ENCODE measurements at regions not wholly inside any gene's neighbourhood (a gene's known extent, or its start where the extent isn't known, plus 50 kb on each side); places are given as distances from the start of the nearest gene placed in this dataset.

DNA sequence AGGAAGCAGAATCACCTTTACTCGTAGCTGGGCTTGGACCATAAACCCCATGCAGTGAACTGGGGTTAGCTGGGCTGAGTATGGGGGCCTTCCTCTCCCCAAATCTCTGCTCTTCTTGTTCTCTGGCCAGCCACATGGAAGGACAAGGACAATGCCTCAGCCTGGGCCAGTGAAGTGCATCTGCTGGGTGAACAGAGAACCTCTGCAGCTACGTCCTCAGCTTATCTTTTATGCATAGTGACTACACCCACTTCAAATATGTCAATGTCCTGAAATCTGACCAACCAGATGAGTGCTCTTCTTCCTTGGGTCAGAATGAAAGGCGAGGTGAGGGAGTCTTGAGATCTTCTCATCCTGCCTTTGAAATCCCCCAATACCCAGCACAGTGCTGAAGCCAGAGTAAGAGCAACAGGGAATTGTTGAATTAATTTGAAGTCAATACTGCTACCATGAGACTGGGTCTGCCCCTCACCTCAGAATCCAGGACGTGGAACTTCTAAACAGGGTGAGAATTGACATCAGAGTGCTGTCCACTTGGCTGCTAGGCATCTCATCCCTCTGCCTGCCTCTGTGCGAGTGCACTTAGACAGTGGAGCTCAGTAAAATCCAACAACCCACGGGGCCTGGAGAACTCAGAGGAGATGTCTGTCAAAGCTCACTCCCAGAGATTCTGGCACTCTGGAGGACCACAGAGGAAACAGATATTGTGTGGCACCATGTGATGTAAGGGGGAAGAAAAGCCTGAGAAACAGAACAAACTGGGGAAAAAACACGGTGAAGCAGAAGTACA lies 99.0 kb downstream of the IER5 start:
- TF ChIP-seq, protein P1, sequence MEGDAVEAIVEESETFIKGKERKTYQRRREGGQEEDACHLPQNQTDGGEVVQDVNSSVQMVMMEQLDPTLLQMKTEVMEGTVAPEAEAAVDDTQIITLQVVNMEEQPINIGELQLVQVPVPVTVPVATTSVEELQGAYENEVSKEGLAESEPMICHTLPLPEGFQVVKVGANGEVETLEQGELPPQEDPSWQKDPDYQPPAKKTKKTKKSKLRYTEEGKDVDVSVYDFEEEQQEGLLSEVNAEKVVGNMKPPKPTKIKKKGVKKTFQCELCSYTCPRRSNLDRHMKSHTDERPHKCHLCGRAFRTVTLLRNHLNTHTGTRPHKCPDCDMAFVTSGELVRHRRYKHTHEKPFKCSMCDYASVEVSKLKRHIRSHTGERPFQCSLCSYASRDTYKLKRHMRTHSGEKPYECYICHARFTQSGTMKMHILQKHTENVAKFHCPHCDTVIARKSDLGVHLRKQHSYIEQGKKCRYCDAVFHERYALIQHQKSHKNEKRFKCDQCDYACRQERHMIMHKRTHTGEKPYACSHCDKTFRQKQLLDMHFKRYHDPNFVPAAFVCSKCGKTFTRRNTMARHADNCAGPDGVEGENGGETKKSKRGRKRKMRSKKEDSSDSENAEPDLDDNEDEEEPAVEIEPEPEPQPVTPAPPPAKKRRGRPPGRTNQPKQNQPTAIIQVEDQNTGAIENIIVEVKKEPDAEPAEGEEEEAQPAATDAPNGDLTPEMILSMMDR (IDR thresholded peaks at IDR 0.05; ENCODE audit: low read depth, low read length) = no peak
- H3K4me3 ChIP-seq (ENCODE audit: low read depth, low read length) = no peak overlapping the region
- no peak for DNase-seq (ENCODE audit: low read depth, low spot score)
- in situ Hi-C loops (cut with HindIII; ENCODE audit: low sequenced_read_pairs) = no loop called here

DNA sequence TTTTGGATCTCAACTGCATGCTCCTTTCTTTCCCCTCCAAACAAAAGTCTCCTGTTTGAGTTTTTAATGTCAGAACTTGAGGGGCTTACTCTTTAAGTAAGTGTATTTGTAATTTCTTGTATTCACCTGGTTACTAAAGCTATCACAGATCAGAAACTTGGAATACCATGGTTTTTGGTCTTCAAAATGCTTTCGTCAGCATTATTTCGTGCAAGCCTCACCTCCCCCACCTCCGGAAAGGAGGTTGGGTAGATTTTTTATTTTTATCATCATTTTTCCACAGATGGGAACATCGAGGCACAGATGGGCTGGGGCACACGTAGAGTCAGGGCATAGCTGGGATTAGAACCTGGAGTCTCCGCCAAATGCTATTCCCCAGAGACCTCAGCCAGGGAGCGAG lies 100.7 kb downstream of the IER5 start:
- no peak for DNase-seq (ENCODE audit: low read depth, low spot score)
- in situ Hi-C loops (cut with HindIII; ENCODE audit: low sequenced_read_pairs) = no loop called here
- H3K4me3 ChIP-seq (ENCODE audit: low read depth, low read length) = no peak overlapping the region
- TF ChIP-seq, protein P1 (IDR thresholded peaks at IDR 0.05; ENCODE audit: low read depth, low read length) = no peak

DNA sequence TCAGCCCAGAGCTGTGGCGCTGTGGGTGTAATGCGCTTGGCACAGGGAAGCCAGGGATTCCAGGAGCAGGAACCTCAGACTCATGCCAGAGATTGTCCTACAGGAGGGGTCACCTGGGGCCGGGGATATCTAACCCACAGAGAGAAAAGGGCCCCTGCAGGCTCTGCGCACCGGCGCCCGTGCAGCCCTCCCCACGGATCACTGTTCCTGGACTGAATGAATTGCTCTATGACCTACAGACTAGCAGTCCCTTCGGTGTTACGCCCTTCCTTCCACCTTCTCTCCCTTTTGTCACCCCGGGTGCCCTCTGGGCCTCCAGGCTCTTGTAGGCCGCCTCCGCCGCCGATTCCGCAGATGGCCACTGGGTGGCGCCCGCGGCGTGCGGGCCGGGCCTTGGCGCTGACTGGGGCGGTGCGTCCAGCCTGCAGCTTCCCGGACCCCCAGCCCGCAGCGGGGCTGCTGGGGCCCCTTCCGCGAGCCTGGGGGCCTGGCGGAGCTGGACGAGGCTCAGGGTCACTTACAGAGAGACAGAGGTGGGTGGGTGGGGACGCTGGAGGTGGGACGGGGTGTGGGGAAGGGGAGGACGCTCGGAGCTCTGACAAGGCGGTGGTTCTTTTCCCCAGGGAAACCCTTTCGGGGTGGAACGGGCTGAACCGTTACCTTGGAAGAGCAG lies 101.3 kb downstream of the IER5 start:
- TF ChIP-seq, protein P1 (IDR thresholded peaks at IDR 0.05; ENCODE audit: low read depth, low read length) = peak; percentile 97
- in situ Hi-C loops (cut with HindIII; ENCODE audit: low sequenced_read_pairs) = no loop called here
- H3K4me3 ChIP-seq (ENCODE audit: low read depth, low read length) = peak overlapping the region; percentile 15
- DNase-seq (ENCODE audit: low read depth, low spot score) = peak; percentile 46

DNA sequence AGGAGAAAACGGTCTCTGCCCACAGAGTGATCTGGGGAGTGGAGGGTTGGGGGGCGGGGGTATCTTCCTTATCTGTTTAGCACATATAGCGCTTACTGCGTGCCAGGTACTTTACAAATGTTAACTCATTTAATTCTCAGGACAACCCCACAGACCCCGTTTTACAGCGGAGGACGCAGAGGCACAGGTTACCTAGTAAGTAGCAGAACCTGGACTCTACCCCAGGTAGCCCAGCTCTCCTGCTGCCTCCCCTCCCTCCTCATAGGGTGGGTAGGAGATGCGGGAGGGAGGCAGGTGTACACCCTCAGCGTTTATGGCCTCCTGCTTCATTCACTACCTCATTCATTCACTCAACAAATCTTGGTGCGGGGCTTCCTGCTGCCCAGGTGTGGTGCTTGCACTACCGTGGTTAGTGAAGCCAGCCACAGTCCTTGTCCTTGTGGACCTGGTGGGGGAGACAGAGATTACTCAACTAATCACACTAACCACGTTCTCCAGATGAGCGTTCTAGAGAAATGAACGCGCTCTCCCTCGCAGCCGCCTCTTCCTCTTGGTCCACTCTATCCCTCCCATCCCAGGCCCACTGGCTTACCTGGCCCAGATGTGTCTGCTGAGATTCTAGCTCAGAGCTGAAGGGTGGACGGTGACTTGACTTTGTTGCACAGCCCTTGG lies 102.0 kb downstream of the IER5 start:
- in situ Hi-C loops (cut with HindIII; ENCODE audit: low sequenced_read_pairs) = no loop called here
- TF ChIP-seq, protein P1 (IDR thresholded peaks at IDR 0.05; ENCODE audit: low read depth, low read length) = no peak
- H3K4me3 ChIP-seq (ENCODE audit: low read depth, low read length) = peak overlapping the region; percentile 15
- no peak for DNase-seq (ENCODE audit: low read depth, low spot score)

DNA sequence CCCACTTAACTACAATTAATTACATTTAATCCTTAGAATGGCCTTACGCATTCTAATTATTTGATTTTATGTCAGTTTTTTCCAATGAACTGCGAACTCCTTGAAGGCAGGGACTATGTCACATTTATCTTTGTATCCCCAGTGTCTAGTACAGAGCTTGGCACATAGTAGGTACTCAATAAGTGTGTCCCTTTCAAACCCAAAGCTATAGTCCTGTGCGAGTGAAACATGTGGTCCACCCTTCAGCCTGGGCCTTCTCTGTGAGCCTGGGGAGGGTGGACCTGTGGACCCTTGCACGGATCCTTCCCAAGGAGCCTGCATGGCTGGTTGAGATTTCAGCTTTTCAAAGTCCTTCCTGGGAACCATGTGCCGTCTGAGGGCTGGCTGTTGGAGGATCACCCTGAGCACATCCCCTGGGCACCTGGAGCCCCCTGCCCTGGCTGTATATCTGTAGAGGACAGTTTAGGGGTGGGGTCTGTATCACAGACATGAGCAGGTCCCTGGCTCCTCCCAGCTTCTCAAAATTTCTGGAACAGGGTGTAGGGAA lies 103.1 kb downstream of the IER5 start:
- no peak overlapping the region for H3K4me3 ChIP-seq (ENCODE audit: low read depth, low read length)
- DNase-seq (ENCODE audit: low read depth, low spot score) = no peak
- TF ChIP-seq, protein P1 (IDR thresholded peaks at IDR 0.05; ENCODE audit: low read depth, low read length) = no peak
- in situ Hi-C loops (cut with HindIII; ENCODE audit: low sequenced_read_pairs) = no loop called here

DNA sequence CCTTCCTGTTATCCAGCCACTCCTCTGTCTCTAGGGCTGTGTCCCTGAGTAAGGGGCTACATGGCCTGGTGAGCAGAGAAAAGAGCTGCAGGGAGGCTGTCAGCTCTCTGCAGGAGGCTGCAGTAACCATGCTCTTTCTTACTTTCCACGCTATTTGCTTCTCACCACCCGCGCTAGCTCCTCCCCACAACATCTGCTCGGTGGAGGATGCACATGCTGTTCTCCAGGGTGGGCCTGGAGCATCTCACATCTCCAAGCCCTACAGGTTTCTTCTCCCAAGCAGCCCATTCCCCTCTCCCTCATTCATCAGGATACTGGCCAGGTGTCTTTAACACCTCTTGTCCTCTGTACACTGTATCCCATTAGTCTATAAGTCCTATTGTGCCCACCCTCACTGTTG lies 103.8 kb downstream of the IER5 start:
- in situ Hi-C loops (cut with HindIII; ENCODE audit: low sequenced_read_pairs) = no loop called here
- TF ChIP-seq, protein P1 (IDR thresholded peaks at IDR 0.05; ENCODE audit: low read depth, low read length) = no peak
- H3K4me3 ChIP-seq (ENCODE audit: low read depth, low read length) = no peak overlapping the region

More for the DNA sequence above, 103.8 kb downstream of the IER5 start:
- DNase-seq (ENCODE audit: low read depth, low spot score) = no peak
